NCI-H2227 (cell line): ENCODE measurements at regions not wholly inside any gene's neighbourhood (a gene's known extent, or its start where the extent isn't known, plus 50 kb on each side); places are given as distances from the start of the nearest gene placed in this dataset.

Experiments used
- DNase-seq: peaks from one replicate; lab custom pipeline; 2025; ENCODE audit not compliant: unreplicated experiment; lab: John Stamatoyannopoulos, UW

DNA sequence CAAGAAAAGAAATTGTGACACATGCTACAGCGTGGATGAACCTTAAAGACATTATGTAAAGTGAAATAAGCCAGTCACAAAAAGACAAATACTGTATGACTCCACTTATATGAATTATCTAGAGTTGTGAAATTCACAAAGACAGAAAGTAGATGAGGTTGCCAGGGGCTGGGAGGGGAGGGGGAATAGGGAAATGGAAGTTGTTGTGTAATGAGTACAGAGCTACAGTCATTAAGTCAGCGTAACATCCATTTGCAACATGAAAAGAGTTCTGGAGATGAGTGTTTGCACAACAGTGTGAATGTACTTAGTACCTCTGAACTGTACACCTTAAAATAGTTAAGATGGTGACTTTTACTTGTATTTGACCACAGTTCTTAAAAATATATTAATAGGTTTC lies 112.1 kb upstream of the CDK1 start:
- no peak for DNase-seq

DNA sequence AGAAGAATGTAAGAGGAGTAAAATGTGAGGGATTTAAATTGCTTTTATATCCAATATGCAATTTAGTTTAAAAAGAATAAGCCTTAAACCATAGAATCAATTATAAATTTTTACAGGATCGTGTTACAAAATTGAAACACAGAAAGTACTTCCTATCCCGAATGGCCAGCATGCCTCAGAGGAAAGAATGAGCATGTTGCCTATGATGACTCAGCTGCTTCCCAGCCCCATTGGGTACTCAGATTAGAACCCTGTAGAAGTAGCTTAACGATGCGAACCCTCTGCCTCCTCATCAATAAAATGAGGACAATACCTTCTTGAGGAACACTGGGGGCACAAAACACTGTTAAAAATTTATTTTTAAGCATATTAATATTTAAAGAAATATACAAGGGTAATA lies 113.4 kb upstream of the CDK1 start:
- no peak for DNase-seq

DNA sequence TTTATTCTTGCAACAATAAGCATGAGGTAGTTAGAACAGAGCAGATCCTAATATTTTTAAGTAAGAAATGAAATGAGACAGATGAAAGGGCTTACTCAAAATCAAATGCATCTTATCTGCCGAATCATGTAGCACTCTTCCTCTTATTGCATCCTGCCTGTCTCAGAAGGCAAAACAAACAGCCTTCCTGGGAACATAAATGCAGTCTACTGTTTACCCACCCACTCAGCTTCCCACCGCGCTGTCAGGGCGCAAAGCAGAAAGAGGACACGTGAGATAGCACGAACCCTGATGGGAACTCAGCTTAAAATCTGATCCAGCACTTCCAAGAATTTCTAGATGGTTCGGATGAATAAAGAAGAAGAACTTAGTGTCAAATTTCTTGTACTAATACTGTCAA lies 114.4 kb upstream of the CDK1 start:
- peak; percentile 28 for DNase-seq

DNA sequence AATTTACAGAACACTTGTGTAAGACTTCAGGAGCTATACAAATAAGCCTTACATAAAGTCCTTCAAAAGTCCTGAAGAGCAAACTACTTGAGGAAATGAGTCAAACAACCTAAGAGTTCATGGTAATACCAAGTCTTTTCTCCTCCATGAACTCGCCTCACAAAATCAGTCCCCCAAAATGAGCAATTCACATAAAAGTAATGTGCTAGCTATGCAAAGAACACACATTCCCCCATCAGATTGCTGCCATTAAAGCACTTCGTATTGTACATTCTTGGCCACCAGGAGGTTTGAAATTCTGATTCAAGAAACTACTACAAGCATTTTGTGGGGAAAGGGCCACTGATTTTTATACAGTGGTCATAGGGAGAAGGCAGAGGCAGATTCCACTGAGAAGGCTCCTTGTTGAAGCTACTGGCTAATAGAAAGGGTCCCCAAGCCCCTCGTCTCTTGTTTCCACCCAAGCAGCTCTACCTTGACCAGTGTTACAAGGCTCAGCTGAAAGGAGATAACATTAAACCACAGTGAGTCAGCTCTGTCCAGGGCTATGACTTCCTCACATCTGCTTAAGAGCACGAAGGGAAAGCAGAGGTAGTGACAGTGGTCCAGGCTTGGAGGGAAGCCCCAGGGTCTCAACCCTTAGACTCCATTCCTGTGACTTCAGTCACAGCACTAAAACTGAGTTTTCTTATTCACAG lies 115.2 kb upstream of the CDK1 start:
- DNase-seq = no peak

DNA sequence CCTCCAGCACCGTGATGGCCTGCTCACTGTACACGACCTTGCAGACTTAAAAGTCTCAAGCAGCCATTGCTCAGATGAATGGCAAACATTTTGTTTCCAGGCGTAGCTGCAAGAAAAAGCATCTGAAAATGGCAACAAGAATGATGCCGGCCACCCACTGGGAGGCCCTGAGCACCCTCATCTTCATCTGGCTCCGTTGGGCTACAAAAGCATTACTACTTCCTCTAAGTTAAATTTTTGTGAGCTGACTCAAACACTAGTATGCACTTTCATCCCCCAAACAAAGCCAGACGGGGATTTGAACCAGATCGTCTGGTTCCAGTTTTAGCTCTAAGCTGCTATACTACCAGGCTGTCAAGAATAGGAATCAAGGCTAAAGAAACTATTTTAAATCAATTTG lies 116.6 kb upstream of the CDK1 start:
- DNase-seq = no peak

DNA sequence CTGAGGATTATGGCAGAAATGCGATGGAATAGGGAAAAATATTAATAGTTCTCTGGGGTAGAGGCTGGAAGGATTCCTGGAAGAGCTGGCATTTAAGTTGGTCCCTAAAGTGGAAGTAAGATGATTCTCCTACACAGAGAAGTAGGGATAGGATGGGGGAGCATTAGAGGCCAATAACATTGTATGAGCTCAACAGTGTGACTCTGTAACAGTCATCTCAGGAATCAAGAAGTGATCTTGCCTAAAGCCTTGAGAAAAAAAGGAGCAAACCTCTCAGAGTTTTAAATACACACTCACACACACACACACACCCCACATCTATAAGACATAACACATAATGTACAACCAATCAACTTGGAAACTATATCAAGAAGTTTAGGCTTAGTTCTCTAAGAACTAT lies 117.7 kb upstream of the CDK1 start:
- no peak for DNase-seq

DNA sequence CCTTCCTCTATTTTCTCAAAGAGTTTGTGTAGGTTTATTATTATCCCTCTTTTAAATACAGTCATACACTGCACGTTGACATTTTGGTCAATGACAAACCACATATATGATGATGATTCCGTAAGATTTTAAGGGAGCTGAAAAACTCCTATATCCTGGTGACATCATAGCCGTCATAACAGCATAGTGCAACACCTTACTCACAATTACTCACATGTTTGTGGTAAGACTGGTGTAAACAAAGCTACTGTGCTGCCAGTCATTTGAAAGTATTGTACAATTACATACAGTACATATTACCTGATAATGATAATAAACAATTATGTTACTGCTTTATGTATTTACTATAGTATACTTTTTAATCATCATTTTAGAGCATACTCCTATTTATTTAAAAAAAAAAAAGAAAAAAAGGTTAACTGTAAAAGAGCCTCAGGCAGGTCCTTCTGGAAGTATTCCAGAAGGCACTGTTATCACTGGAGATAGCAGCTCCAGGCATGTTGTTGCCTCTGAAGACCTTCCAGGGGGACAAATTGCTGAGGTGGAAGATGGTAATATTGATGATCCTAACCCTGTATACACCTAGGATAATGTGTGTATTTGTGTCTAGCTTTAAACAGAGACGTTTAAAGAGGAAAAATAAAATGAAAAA lies 123.3 kb upstream of the CDK1 start:
- DNase-seq = no peak

DNA sequence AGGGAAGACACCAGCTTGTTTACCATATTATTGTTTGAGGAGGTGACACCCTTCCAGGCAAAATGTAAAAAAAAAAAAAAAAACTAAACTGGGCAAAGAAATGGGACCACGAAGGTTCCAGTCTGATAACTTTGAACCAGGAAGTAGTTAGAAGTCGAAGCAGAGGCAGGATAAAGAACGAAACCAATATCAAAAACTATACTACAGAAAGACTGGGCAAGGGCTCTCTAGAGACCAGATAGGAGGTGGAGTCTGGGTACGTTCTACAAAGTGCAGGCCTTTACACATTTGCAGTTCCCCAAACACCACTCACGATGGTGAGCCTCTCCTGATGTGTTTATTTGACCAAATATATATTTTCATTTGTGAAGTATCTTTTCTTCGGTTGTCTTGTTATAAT lies 125.7 kb upstream of the CDK1 start:
- DNase-seq = no peak

DNA sequence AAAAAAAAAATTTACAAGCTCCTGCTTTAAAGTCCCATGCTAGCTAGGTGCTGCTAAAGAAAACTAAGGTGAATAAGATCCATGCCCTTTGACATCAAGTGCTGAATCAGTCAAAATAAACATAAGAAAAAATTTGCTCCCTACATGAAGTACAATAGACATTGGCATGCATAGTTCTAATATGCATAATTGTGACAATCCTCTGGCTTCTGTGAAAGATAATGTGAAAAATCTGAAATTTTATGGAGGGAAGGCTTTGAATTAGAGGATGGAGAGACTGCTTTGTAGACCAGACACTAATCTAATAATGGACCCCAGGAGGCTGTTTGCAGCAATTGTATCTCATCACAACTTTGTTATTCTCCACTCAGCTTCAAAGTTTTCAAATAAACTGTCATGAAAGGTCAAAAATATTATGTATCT lies 127.9 kb upstream of the CDK1 start:
- DNase-seq = no peak

DNA sequence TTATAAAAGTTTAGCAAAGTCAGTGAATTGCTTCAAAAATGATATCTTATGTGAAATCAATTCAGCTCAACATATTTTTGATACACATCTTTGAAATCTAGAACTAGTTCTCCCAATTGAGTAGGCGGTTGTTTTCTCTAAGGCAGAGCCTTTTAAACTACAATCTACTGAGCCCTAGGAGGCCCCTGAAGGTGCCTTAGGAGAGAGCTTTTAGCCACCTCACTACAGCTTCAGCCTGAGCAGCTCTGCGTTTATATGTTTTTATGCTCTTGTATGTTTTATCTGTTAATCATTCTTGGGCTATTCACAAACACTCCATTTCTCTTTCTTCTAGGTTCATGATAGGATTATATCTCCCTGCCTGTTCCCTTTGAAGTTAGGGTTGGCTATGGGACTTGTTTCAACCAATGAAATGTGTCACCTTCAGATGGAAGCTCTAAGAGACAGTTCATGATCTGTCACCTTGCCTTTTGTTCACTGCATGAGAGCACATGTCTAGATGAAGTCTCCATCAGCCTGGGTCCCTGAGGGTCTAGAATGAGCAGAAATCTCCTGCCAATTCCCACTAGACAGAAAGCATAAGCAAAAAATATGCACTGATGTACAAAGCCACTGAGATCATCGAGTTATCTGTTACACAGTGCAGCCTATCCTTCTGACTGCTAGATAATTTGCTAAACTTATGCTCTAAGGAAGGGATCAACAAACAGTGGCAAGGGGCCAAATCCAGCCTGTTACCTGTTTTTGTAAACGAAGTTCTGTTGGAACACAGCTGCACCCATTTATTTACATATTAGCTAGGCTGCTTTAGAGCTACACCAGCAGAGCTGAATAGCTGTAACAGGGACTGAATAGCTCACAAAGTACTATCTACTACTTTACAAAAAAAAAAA lies 128.5 kb upstream of the CDK1 start:
- DNase-seq = no peak

DNA sequence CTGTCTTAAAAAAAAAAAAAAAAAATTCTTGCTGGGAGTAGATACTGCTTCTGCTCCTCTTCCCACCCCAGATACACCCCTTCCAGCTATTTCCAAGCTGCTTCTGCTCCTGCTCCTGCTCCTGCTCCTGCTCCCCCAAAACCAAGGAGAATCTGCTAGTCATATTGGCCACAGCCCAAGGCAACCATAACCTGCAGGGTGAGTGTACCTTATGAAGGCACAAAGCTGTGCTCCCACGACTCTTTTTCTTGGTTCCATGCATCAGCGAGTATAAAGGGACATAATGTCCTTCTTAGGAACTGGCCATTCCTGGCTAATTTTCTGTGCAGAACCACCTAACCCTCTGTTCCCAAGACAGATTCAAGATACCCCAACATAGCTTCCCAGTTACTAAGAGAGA lies 129.5 kb upstream of the CDK1 start:
- DNase-seq = no peak

DNA sequence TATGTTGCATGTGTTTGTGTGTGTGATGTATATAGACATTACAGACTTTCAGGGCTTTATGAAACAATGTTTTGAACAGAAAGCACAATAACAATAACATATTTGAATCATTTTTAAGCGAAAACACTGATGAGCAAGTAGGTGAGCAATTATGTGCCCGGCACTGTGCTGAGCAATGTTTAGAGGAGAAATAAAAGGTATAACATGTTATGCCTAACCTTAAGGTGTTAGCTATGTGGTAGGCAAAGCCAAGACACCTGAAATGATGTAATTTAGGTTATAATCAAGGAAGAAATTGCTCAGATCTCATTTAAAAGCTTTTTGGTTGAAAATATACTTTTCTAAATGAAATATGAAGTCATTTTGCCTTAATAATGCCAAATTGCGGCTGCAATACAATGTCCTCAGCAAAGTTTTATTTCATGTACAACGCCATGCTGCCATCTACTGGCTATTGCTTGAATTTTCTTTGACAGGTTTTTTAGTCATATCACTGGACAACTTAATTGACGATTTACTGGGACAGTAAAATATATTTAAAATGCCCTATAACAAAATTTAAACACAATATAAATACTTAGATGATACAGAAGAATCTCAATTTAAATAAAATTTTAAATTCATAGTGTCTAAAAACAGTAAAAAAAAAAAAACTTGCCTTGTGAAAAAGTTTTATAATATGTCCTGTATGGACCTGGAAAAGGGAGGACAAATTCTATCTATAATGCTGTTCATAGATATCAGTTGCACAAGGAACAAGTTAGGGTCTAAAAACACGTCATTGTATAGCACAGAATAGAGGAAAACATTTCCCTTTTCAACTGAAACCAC lies 131.1 kb upstream of the CDK1 start:
- peak; percentile 76 for DNase-seq

DNA sequence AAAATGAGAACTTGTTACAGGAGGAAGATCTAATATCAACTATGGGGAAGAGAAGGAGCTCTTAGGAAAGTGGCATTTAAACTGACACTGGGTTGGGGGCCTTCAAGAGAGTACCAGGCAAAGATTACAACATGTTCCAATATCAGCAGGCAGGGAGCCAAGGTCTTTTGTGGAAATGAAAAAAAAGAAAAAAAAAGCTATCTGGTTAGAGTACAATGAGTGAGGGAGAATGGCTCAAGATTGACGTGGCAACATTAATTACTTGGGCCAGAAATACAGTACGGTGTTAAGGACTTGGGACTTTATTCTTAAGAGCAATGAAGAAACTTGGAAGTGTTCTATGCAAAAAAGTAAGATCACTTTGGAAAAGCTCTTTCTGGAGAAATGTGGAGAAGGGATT lies 132.3 kb upstream of the CDK1 start:
- DNase-seq = peak; percentile 23

DNA sequence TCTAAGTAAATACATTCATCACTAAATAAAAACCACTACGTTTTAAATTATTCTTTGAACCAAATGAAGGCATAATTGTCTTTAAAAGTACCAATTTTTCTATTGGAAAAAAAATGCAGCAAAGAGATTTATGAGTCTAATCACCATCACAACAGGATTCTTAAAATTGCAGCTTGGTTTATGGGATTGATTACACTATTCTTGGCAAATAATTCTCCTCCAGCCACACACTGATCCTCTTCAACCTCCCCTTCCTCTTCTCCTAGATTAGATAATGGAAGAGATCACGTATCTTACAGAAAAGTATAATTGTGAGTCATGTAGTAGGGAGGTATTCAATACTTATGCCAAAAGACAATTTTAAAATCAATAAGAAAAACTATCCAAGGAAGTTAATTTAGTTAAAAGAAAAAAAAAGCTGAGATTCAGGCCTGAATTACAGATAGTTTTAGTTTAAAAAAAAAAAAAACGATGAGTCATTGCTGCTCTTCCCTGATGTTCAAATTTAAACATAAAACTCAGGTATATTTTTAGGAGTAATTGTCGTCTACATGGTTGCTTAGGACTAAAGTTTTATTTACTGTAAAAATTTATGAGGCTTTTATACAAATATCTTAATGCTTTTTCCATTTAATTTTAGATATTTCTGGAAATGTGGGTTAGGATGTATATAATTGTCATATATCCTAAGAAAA lies 133.7 kb upstream of the CDK1 start:
- peak; percentile 68 for DNase-seq

DNA sequence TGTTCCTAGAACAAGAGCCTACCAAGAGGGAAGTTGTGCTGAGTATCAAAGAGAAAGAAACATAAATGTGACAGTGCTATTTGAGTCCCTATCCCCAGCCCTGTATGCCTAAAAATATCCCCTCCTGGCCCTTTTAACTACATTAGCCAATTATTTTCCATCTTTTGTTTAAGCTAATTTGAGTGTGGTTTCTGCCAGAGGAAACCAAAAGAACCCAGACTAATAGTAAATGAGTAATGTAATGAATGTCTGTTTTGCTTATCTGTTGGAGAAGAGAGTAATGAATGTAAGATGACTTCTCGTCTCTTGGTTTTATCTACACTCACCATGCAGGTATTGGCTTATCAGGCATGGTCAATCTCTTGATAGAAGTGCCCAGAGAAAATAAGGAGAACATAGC lies 134.4 kb upstream of the CDK1 start:
- no peak for DNase-seq

DNA sequence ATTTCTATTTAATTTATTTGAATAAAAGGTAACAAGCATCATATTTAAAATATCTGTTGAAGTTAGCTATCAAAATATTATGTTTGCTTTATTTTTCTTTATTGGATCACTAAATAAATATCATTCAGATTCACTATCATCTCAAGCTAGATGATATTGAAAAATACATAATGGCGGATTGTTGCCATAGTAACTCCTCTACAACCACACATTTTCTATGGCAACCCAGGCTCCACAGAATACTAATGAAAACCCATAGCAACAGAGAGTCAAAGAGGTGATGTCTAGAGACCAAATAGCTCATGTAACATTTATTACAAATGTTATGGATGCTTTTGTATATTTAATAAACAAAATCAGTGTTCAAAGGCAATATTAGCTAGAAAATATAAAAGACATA lies 148.9 kb upstream of the CDK1 start:
- DNase-seq = peak; percentile 63

DNA sequence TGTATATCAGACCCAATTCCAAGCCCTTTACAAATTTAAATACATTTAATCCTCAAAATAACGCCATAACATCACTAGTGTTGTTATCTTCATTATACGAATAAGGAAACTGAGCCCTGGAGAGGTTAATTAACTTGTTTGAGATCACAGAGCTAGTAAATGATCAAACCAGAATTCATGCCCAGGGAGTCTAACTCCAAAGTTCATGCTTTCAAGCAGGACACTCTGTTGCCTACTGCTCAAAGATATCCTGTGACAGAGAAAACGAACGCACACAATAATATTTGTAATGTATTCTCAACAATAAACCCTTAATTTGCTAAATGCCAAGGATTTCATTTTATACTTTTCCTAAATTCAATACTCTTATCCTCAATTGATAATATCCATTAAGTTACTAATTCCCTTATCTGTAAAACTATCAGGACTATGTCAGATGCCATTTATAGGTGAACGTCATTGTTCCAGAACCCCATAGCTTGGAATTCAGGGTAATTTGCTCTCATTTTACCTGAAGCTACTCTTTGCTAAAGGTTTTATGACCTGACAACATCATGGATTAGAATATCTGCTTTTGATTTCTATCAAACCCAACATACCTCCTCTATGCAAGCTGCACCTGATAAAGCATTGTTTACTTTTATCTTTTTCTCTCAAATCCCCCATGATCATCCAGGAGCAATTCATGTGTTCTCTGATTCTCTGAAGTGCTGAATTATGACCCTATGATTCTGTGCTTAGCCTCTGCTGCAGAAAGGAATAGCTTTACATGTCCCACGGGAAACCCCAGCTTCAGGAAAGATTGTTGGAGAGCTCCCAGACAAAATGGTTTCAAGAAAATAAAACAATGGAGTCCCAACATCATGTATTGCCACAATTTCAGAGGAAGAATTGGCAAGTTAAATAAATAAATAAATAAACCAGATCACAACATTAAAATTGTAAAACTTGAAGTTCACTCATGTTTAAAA lies 150.2 kb upstream of the CDK1 start:
- DNase-seq = no peak

DNA sequence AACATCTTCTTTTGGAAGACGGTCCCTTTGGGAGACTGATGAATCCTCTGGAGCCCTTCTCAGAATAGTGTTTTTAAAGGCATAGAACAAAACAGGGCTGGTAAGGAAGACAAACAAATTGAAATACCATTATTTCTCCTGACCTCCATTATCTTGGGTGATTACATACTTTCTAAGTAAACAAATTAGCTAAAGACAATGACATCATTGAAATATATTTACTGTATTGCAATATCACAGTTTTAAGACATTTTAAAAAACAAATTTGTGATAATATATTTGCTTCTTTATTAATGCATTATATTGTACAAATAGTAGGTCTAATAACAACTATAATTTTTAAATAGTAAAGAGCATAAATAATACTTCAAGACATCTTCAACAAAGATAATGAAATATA lies 152.2 kb upstream of the CDK1 start:
- no peak for DNase-seq

DNA sequence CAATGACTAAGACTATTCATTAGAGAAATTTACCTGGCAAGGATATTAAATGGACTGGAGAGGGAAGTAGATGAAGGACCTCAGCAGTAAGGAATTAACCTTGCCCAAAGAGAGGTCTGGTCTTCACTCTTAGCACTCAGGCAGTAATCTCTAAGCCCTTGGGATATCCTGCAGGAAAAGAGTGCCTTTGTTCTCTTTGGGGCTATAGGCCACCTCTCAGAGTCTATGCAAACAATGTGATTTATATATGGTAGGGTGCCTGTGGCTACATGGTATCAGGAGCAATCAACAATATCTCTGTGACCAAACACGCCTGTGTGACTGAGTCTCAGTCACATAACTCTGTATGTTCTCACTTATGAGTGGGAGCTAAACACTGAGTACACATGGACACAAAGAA lies 154.7 kb upstream of the CDK1 start:
- no peak for DNase-seq
